A673 (cell line): ENCODE measurements at regions not wholly inside any gene's neighbourhood (a gene's known extent, or its start where the extent isn't known, plus 50 kb on each side); places are given as distances from the start of the nearest gene placed in this dataset.

Experiments
- BruUV-seq: library from RNA; stranded (reverse); fragments of 400-500 nt; replicated peaks from 2 replicates; lab custom pipeline; 2021; lab: Mats Ljungman, UMichigan
- CTCF ChIA-PET: fragments of 300-600 bp; sonication (Branson Sonifier 250); formaldehyde crosslinking; loops from one replicate; lab custom pipeline; 2022; ENCODE audit warnings: antibody characterized with exemption; lab: Charles Lee
- POLR2A ChIA-PET: fragments of 300-600 bp; sonication (Branson Sonifier 250); formaldehyde crosslinking; loops from one replicate; lab custom pipeline; 2022; ENCODE audit warnings: antibody characterized with exemption; ENCODE audit not compliant: low non-redundant PET; lab: Charles Lee
- DNase-seq: peaks from one replicate; pipeline ENCODE4 v3.0.0-alpha.2; 2015; ENCODE audit warnings: low spot score
- H3K27ac ChIP-seq: fragments of 200-600 bp; sonication (generic); 2 replicates; pipeline ENCODE4 v1.5.1; 2016; ENCODE audit warnings: mixed run types, low read depth, mild to moderate bottlenecking, mixed read lengths, antibody characterized with exemption, low read length; ENCODE audit not compliant: poor library complexity, severe bottlenecking
- H3K27me3 ChIP-seq: fragments of 200-600 bp; sonication (generic); replicated peaks from 2 replicates; pipeline ENCODE4 v1.6.1; 2017; ENCODE audit warnings: mixed run types, low read depth, mild to moderate bottlenecking, mixed read lengths, antibody characterized with exemption, low read length; ENCODE audit not compliant: insufficient read depth, poor library complexity
- H3K36me3 ChIP-seq: fragments of 200-600 bp; sonication (generic); 2 replicates; pipeline ENCODE4 v1.6.1; 2016; ENCODE audit warnings: mixed run types, mild to moderate bottlenecking, mixed read lengths, antibody characterized with exemption, low read length; ENCODE audit not compliant: insufficient read depth, poor library complexity, severe bottlenecking
- H3K4me1 ChIP-seq: fragments of 200-600 bp; sonication (generic); 2 replicates; pipeline ENCODE4 v1.6.1; 2017; ENCODE audit warnings: mixed run types, mild to moderate bottlenecking, mixed read lengths, antibody characterized with exemption, low read length; ENCODE audit not compliant: insufficient read depth, poor library complexity, severe bottlenecking
- H3K4me3 ChIP-seq: fragments of 200-600 bp; sonication (generic); 2 replicates; pipeline ENCODE4 v1.5.1; 2016; ENCODE audit warnings: low read depth, mixed run types, mild to moderate bottlenecking, mixed read lengths, low read length; ENCODE audit not compliant: poor library complexity, severe bottlenecking
- H3K9me3 ChIP-seq: fragments of 200-600 bp; sonication (generic); 2 replicates; pipeline ENCODE4 v1.6.1; 2016; ENCODE audit warnings: mixed run types, low read depth, mild to moderate bottlenecking, mixed read lengths, antibody characterized with exemption, low read length; ENCODE audit not compliant: poor library complexity, severe bottlenecking
- CTCF ChIP-seq: fragments of 300-800, 200-600 bp; sonication (generic); conservative IDR thresholded peaks from 2 replicates; pipeline ENCODE4 v1.5.1; 2017; ENCODE audit warnings: low read depth, mild to moderate bottlenecking, antibody characterized with exemption, low read length, moderate library complexity, mixed read lengths
- EZH2 ChIP-seq: fragments of 200-600 bp; sonication (generic); IDR thresholded peaks from 2 replicates; pipeline ENCODE4 v1.6.1; 2017; ENCODE audit warnings: borderline replicate concordance, low read depth, mild to moderate bottlenecking, mixed read lengths, antibody characterized with exemption, low read length; ENCODE audit not compliant: poor library complexity, severe bottlenecking
- intact Hi-C: fragments of 100-400 bp; cut with micrococcal nuclease; formaldehyde crosslinking; loops from one replicate; pipeline ENCODE4 v1.10.0; 2022; ENCODE audit not compliant: unreplicated experiment

GRCh38 chr13:31045286-31046081 lies 113.0 kb downstream of the TEX26 start:
- BruUV-seq: TSS peak; percentile 93
- intact Hi-C loops: no loop called here
- ChIA-PET POLR2A (interaction anchor here (0.6 to 1.3 kb wide), 2 partner anchors 28 to 30 kb away, joined by 5 to 6 read pairs; no protein-coding TSS in a partner anchor), CTCF (interaction anchor here (0.5 to 1.0 kb wide), 3 partner anchors 23 to 237 kb away, joined by 9 to 12 read pairs (median 10); no protein-coding TSS in a partner anchor)
- Histone ChIP-seq H3K27me3 (no peaks in the 10 kb centered on the region), H3K4me1 (peaks cover 44% of the 10 kb centered on the region), H3K36me3 (no peaks in the 10 kb centered on the region), H3K9me3 (no peaks in the 10 kb centered on the region), H3K4me3 (no peak overlapping the region), H3K27ac (peak overlapping the region; percentile 68)
- TF ChIP-seq CTCF (no peak), EZH2 (no peak)
- DNase-seq: peak; percentile 90

GRCh38 chr13:31044364-31045285 lies 112.2 kb downstream of the TEX26 start:
- ChIA-PET POLR2A (interaction anchor here (0.6 to 1.3 kb wide), 2 partner anchors 27 to 29 kb away, joined by 5 to 6 read pairs; no protein-coding TSS in a partner anchor), CTCF (interaction anchor here (0.5 to 1.0 kb wide), 9 partner anchors 10 to 237 kb away, joined by 3 to 12 read pairs (median 4); no protein-coding TSS in a partner anchor)
- intact Hi-C loops: loop anchor here (1.0 to 5.0 kb wide), 3 partner anchors 27 to 247 kb away; no protein-coding TSS in a partner anchor
- Histone ChIP-seq H3K27me3 (no peaks in the 10 kb centered on the region), H3K4me3 (no peak overlapping the region), H3K27ac (peak overlapping the region; percentile 68), H3K9me3 (no peaks in the 10 kb centered on the region), H3K4me1 (peaks cover 44% of the 10 kb centered on the region), H3K36me3 (no peaks in the 10 kb centered on the region)
- no peak for TF ChIP-seq EZH2
- TF ChIP-seq CTCF: peak; percentile 95
- BruUV-seq: TSS peak; percentile 83
- DNase-seq: peak; percentile 89

GRCh38 chr13:31043957-31044356 lies 111.5 kb downstream of the TEX26 start:
- ChIA-PET POLR2A (interaction anchor here (1.3 kb wide), 1 partner anchor 26 kb away, joined by 5 read pairs; no protein-coding TSS in a partner anchor), CTCF (no interaction called here)
- Histone ChIP-seq H3K4me3 (no peak overlapping the region), H3K4me1 (peaks cover 44% of the 10 kb centered on the region), H3K9me3 (no peaks in the 10 kb centered on the region), H3K36me3 (no peaks in the 10 kb centered on the region), H3K27ac (peak overlapping the region; percentile 14), H3K27me3 (no peaks in the 10 kb centered on the region)
- peak; percentile 31 for DNase-seq
- BruUV-seq: no TSS peak
- TF ChIP-seq EZH2: no peak
- no peak for TF ChIP-seq CTCF
- intact Hi-C loops: loop anchor here (1.0 to 5.0 kb wide), 3 partner anchors 27 to 247 kb away; no protein-coding TSS in a partner anchor
